ENCODE measurements at regions not wholly inside any gene's neighbourhood (a gene's known extent, or its start where the extent isn't known, plus 50 kb on each side); places are given as distances from the start of the nearest gene placed in this dataset.

- no peaks in the 10 kb centered on the region for H3K36me3 Mint-ChIP-seq
- H3K27ac Mint-ChIP-seq = no peak overlapping the region
- ATAC-seq = no peak
- H3K4me1 Mint-ChIP-seq = no peaks in the 10 kb centered on the region
- no peak for DNase-seq (ENCODE audit: low spot score in 2 of 2)
- no peak overlapping the region for H3K4me3 Mint-ChIP-seq
- peaks cover 25% of the 10 kb centered on the region for H3K9me3 Mint-ChIP-seq
These were observed 602.5 kb upstream of the ARGLU1 start for GRCh38 chr13:107170270-107170931.

GRCh38 chr13:107157271-107157670 lies 589.3 kb upstream of the ARGLU1 start:
- Mint-ChIP-seq H3K9me3 (peaks cover 7% of the 10 kb centered on the region), H3K36me3 (no peaks in the 10 kb centered on the region)

GRCh38 chr13:107144432-107144831 lies 576.5 kb upstream of the ARGLU1 start:
- ATAC-seq (no peak), DNase-seq (ENCODE audit: low spot score in 2 of 2) (no peak)
- peaks cover 11% of the 10 kb centered on the region for H3K9me3 Mint-ChIP-seq
- no peaks in the 10 kb centered on the region for H3K36me3 Mint-ChIP-seq
- no peak overlapping the region for H3K4me3 Mint-ChIP-seq
- H3K27ac Mint-ChIP-seq = no peak overlapping the region
- H3K4me1 Mint-ChIP-seq = no peaks in the 10 kb centered on the region

More at GRCh38 chr13:107157271-107157670, 589.3 kb upstream of the ARGLU1 start:
- no peak overlapping the region for H3K4me3 Mint-ChIP-seq
- DNase-seq (ENCODE audit: low spot score in 2 of 2) (no peak), ATAC-seq (no peak)
- H3K4me1 Mint-ChIP-seq = no peaks in the 10 kb centered on the region
- no peak overlapping the region for H3K27ac Mint-ChIP-seq

- H3K36me3 Mint-ChIP-seq = no peaks in the 10 kb centered on the region
- H3K9me3 Mint-ChIP-seq = peaks cover 4% of the 10 kb centered on the region
- no peaks in the 10 kb centered on the region for H3K4me1 Mint-ChIP-seq
- DNase-seq (ENCODE audit: low spot score in 2 of 2) = no peak
- ATAC-seq = no peak
- no peak overlapping the region for H3K4me3 Mint-ChIP-seq
- no peak overlapping the region for H3K27ac Mint-ChIP-seq
These were observed 573.8 kb upstream of the ARGLU1 start for GRCh38 chr13:107141767-107142166.

- Mint-ChIP-seq H3K4me1 (no peaks in the 10 kb centered on the region), H3K9me3 (peaks cover 7% of the 10 kb centered on the region), H3K36me3 (no peaks in the 10 kb centered on the region), H3K27ac (no peak overlapping the region), H3K4me3 (no peak overlapping the region)
- DNase-seq (ENCODE audit: low spot score in 2 of 2) (no peak), ATAC-seq (no peak)
These were observed 571.1 kb upstream of the ARGLU1 start for GRCh38 chr13:107139006-107139405.

- ATAC-seq = no peak
- Mint-ChIP-seq H3K4me1 (no peaks in the 10 kb centered on the region), H3K27ac (no peak overlapping the region), H3K9me3 (peaks cover 7% of the 10 kb centered on the region), H3K4me3 (no peak overlapping the region), H3K36me3 (no peaks in the 10 kb centered on the region)
- no peak for DNase-seq (ENCODE audit: low spot score in 2 of 2)
These were observed 570.5 kb upstream of the ARGLU1 start for GRCh38 chr13:107138486-107138885.

GRCh38 chr13:107133950-107134349 lies 566.0 kb upstream of the ARGLU1 start:
- DNase-seq (ENCODE audit: low spot score in 2 of 2) = no peak
- H3K4me1 Mint-ChIP-seq = no peaks in the 10 kb centered on the region
- H3K9me3 Mint-ChIP-seq = peaks cover 17% of the 10 kb centered on the region
- H3K27ac Mint-ChIP-seq = no peak overlapping the region
- no peak overlapping the region for H3K4me3 Mint-ChIP-seq
- H3K36me3 Mint-ChIP-seq = no peaks in the 10 kb centered on the region
- no peak for ATAC-seq

GRCh38 chr13:107130566-107130965 lies 562.6 kb upstream of the ARGLU1 start:
- Mint-ChIP-seq H3K27ac (no peak overlapping the region), H3K9me3 (peaks cover 31% of the 10 kb centered on the region), H3K4me3 (no peak overlapping the region), H3K36me3 (no peaks in the 10 kb centered on the region), H3K4me1 (no peaks in the 10 kb centered on the region)
- ATAC-seq (no peak), DNase-seq (ENCODE audit: low spot score in 2 of 2) (no peak)

GRCh38 chr13:107124730-107125129 lies 556.8 kb upstream of the ARGLU1 start:
- H3K36me3 Mint-ChIP-seq = no peaks in the 10 kb centered on the region
- DNase-seq (ENCODE audit: low spot score in 2 of 2) (no peak), ATAC-seq (no peak)
- peaks cover 19% of the 10 kb centered on the region for H3K9me3 Mint-ChIP-seq
- H3K4me3 Mint-ChIP-seq = no peak overlapping the region
- no peak overlapping the region for H3K27ac Mint-ChIP-seq
- no peaks in the 10 kb centered on the region for H3K4me1 Mint-ChIP-seq

- DNase-seq (ENCODE audit: low spot score in 2 of 2) = no peak
- Mint-ChIP-seq H3K27ac (no peak overlapping the region), H3K4me3 (no peak overlapping the region), H3K4me1 (no peaks in the 10 kb centered on the region), H3K9me3 (peaks cover 19% of the 10 kb centered on the region), H3K36me3 (no peaks in the 10 kb centered on the region)
- ATAC-seq = no peak
These were observed 556.3 kb upstream of the ARGLU1 start for GRCh38 chr13:107124129-107124718.

- H3K27ac Mint-ChIP-seq = no peak overlapping the region
- no peaks in the 10 kb centered on the region for H3K36me3 Mint-ChIP-seq
- peaks cover 6% of the 10 kb centered on the region for H3K9me3 Mint-ChIP-seq
- ATAC-seq = no peak
- H3K4me3 Mint-ChIP-seq = no peak overlapping the region
- no peaks in the 10 kb centered on the region for H3K4me1 Mint-ChIP-seq
- no peak for DNase-seq (ENCODE audit: low spot score in 2 of 2)
These were observed 553.9 kb upstream of the ARGLU1 start for GRCh38 chr13:107121793-107122192.

- Mint-ChIP-seq H3K9me3 (peaks cover 8% of the 10 kb centered on the region), H3K36me3 (no peaks in the 10 kb centered on the region), H3K27ac (no peak overlapping the region), H3K4me3 (no peak overlapping the region), H3K4me1 (no peaks in the 10 kb centered on the region)
- DNase-seq (ENCODE audit: low spot score in 2 of 2) (no peak), ATAC-seq (no peak)
These were observed 552.3 kb upstream of the ARGLU1 start for GRCh38 chr13:107119989-107120881.

GRCh38 chr13:107118506-107118905 lies 550.6 kb upstream of the ARGLU1 start:
- Mint-ChIP-seq H3K4me3 (no peak overlapping the region), H3K27ac (no peak overlapping the region), H3K36me3 (no peaks in the 10 kb centered on the region), H3K4me1 (no peaks in the 10 kb centered on the region), H3K9me3 (peaks cover 12% of the 10 kb centered on the region)
- ATAC-seq (no peak), DNase-seq (ENCODE audit: low spot score in 2 of 2) (no peak)

- Mint-ChIP-seq H3K27ac (no peak overlapping the region), H3K36me3 (no peaks in the 10 kb centered on the region), H3K4me1 (no peaks in the 10 kb centered on the region), H3K4me3 (no peak overlapping the region), H3K9me3 (peaks cover 12% of the 10 kb centered on the region)
- DNase-seq (ENCODE audit: low spot score in 2 of 2) = no peak
- ATAC-seq = no peak
These were observed 549.5 kb upstream of the ARGLU1 start for GRCh38 chr13:107117327-107118012.

GRCh38 chr13:107113387-107113786 lies 545.5 kb upstream of the ARGLU1 start:
- DNase-seq (ENCODE audit: low spot score in 2 of 2) (no peak), ATAC-seq (no peak)
- H3K4me3 Mint-ChIP-seq = no peak overlapping the region
- no peaks in the 10 kb centered on the region for H3K4me1 Mint-ChIP-seq
- H3K27ac Mint-ChIP-seq = no peak overlapping the region
- peaks cover 17% of the 10 kb centered on the region for H3K9me3 Mint-ChIP-seq
- H3K36me3 Mint-ChIP-seq = no peaks in the 10 kb centered on the region

Measured in stimulated activated effector memory CD8-positive, alpha-beta T cell treated with anti-CD3 and anti-CD28 coated beads, Interleukin-12 subunit alpha, Interleukin-12 subunit beta, amount 100 ng/mL, for 72 hours (primary cell).